HG02588 (cell line): ENCODE measurements at regions not wholly inside any gene's neighbourhood (a gene's known extent, or its start where the extent isn't known, plus 50 kb on each side); places are given as distances from the start of the nearest gene placed in this dataset.

ENCODE experiments used
- ATAC-seq: cut with Tn5 transposase; IDR thresholded peaks from one replicate; pipeline ENCODE4 v1.9.1; 2021; ENCODE audit warnings: mild to moderate bottlenecking, moderate library complexity; ENCODE audit not compliant: unreplicated experiment

- no peak for ATAC-seq
Observed at GRCh38 chr6:139425780-139426179, 51.3 kb upstream of the CITED2 start.

GRCh38 chr6:139423971-139424667 lies 49.7 kb upstream of the CITED2 start:
- no peak for ATAC-seq
